HEK293T (cell line): ENCODE measurements at regions not wholly inside any gene's neighbourhood (a gene's known extent, or its start where the extent isn't known, plus 50 kb on each side); places are given as distances from the start of the nearest gene placed in this dataset.

ENCODE experiments used
- BHLHE40 ChIP-seq: fragments of 450-650 bp; IDR thresholded peaks from 2 replicates; pipeline ENCODE4 v1.6.1; 2016; ENCODE audit warnings: mild to moderate bottlenecking, moderate library complexity, borderline replicate concordance
- CTBP1 ChIP-seq: fragments of 450-650 bp; IDR thresholded peaks from 2 replicates; pipeline ENCODE4 v1.6.1; 2016; ENCODE audit warnings: borderline replicate concordance
- ELF4 ChIP-seq: fragments of 450-650 bp; IDR thresholded peaks from 2 replicates; pipeline ENCODE4 v1.6.1; 2017; ENCODE audit warnings: antibody characterized with exemption
- FOXA1 ChIP-seq: fragments of 450-650 bp; IDR thresholded peaks from 2 replicates; pipeline ENCODE4 v1.6.1; 2016; ENCODE audit warnings: mild to moderate bottlenecking
- FOXK2 ChIP-seq: fragments of 450-650 bp; IDR thresholded peaks from 2 replicates; pipeline ENCODE4 v1.6.1; 2016; ENCODE audit warnings: mild to moderate bottlenecking
- FOXM1 ChIP-seq: fragments of 450-650 bp; IDR thresholded peaks from 2 replicates; pipeline ENCODE4 v1.6.1; 2017; ENCODE audit warnings: mild to moderate bottlenecking, borderline replicate concordance
- HDGF ChIP-seq: fragments of 450-650 bp; IDR thresholded peaks from 2 replicates; pipeline ENCODE4 v1.6.1; 2017; ENCODE audit warnings: antibody characterized with exemption, borderline replicate concordance
- NFRKB ChIP-seq: fragments of 450-650 bp; IDR thresholded peaks from 2 replicates; pipeline ENCODE4 v1.6.1; 2016; ENCODE audit warnings: mild to moderate bottlenecking, moderate library complexity
- SP1 ChIP-seq: fragments of 450-650 bp; IDR thresholded peaks from 2 replicates; pipeline ENCODE4 v1.6.1; 2017
- SUZ12 ChIP-seq: fragments of 450-650 bp; IDR thresholded peaks from 2 replicates; pipeline ENCODE4 v1.6.1; 2016; ENCODE audit warnings: mild to moderate bottlenecking
- TARDBP ChIP-seq: fragments of 450-650 bp; IDR thresholded peaks from 2 replicates; pipeline ENCODE4 v1.6.1; 2016
- ZNF384 ChIP-seq: fragments of 450-650 bp; IDR thresholded peaks from 2 replicates; pipeline ENCODE4 v1.6.1; 2016

- no peak for TF ChIP-seq ELF4
- no peak for TF ChIP-seq FOXA1
- no peak for TF ChIP-seq SP1
- TF ChIP-seq SUZ12, result no peak
- no peak for TF ChIP-seq BHLHE40
- TF ChIP-seq TARDBP, result no peak
- no peak for TF ChIP-seq ZNF384
- TF ChIP-seq FOXM1, result no peak
- TF ChIP-seq HDGF, result no peak
- no peak for TF ChIP-seq CTBP1
- TF ChIP-seq NFRKB, result no peak; the same call in 1 of the 2 replicates
- TF ChIP-seq FOXK2, result no peak
These were observed 179.3 kb downstream of the BARHL2 start for GRCh38 chr1:90537606-90538362.
